ELR (cell line): ENCODE measurements at regions not wholly inside any gene's neighbourhood (a gene's known extent, or its start where the extent isn't known, plus 50 kb on each side); places are given as distances from the start of the nearest gene placed in this dataset.

Experiments
- DNase-seq: peaks from one replicate; pipeline ENCODE4 v3.0.0-alpha.2; 2015; ENCODE audit warnings: low read depth

GRCh38 chr22:34992672-34993071 lies 73.3 kb upstream of the ISX start:
- no peak for DNase-seq

- DNase-seq = no peak
These were observed 72.4 kb upstream of the ISX start for GRCh38 chr22:34993548-34993947.

- no peak for DNase-seq
These were observed 68.2 kb upstream of the ISX start for GRCh38 chr22:34997633-34998299.

- DNase-seq = no peak
These were observed 67.0 kb upstream of the ISX start for GRCh38 chr22:34998921-34999320.

GRCh38 chr22:35008213-35008612 lies 57.7 kb upstream of the ISX start:
- DNase-seq = no peak

GRCh38 chr22:35010543-35010942 lies 55.4 kb upstream of the ISX start:
- DNase-seq = no peak

- no peak for DNase-seq
These were observed 51.1 kb upstream of the ISX start for GRCh38 chr22:35014812-35015211.
